ENCODE measurements at regions not wholly inside any gene's neighbourhood (a gene's known extent, or its start where the extent isn't known, plus 50 kb on each side); places are given as distances from the start of the nearest gene placed in this dataset.

GRCh38 chr19:23587546-23587945 lies 99.5 kb downstream of the ZNF675 start:
- TF ChIP-seq, protein P1, sequence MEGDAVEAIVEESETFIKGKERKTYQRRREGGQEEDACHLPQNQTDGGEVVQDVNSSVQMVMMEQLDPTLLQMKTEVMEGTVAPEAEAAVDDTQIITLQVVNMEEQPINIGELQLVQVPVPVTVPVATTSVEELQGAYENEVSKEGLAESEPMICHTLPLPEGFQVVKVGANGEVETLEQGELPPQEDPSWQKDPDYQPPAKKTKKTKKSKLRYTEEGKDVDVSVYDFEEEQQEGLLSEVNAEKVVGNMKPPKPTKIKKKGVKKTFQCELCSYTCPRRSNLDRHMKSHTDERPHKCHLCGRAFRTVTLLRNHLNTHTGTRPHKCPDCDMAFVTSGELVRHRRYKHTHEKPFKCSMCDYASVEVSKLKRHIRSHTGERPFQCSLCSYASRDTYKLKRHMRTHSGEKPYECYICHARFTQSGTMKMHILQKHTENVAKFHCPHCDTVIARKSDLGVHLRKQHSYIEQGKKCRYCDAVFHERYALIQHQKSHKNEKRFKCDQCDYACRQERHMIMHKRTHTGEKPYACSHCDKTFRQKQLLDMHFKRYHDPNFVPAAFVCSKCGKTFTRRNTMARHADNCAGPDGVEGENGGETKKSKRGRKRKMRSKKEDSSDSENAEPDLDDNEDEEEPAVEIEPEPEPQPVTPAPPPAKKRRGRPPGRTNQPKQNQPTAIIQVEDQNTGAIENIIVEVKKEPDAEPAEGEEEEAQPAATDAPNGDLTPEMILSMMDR (conservative IDR thresholded peaks at IDR 0.05 in 1 of 2, IDR thresholded peaks at IDR 0.05 in 1 of 2; ENCODE audit: extremely low read depth in 1 of 2, insufficient read depth in 1 of 2, low read depth in 1 of 2, low read length in 2 of 2), result no peak
- TF ChIP-seq EZH2 (IDR thresholded peaks at IDR 0.05; ENCODE audit: borderline replicate concordance, low read length), result no peak

All from mammary epithelial cell (primary cell).